NCI-H1694 treated with DMSO at 0.1 percent for 48 hours (cell line): ENCODE measurements at regions not wholly inside any gene's neighbourhood (a gene's known extent, or its start where the extent isn't known, plus 50 kb on each side); places are given as distances from the start of the nearest gene placed in this dataset.

Source experiments
- DNase-seq: peaks from one replicate; lab custom pipeline; 2025; lab: John Stamatoyannopoulos, UW

GRCh38 chr3:132237652-132238032 is 79.6 kb upstream of the ACP3 start:
- no peak for DNase-seq

- DNase-seq = no peak
These were observed 77.6 kb upstream of the ACP3 start for GRCh38 chr3:132239587-132239986.

DNA sequence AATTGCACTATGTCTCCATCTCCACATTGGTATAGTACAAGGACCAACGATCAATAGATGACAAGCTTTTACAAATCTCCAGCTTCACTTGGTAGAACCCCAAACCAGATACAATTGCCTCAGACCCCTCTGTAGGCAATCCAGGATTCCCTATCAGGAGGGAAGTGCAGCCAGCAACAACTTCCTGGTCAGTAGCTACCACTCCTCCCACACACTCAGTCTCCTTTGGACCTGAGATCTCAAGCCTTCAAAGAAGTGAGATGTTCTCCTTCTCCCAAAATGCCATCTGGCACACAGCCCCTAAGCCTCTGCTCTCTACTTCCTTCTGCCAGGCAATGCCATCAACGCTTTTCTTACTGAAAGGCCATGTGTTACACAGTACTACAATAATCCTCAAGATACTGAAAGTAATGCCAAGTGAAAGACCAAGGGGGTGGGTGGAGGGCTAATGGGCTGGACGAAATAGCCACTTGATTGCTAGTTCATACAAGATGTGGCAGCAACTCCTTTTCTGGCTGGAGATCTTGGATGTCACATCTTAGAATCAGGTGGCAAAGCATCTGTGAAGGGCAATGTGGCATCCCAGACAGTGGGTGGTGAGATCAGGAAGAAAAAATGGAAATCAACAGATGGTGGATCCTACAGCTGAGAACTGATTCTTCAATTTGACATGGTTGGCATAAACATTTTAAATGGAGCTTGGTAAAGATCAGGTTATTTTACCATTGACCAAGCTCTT is 75.3 kb upstream of the ACP3 start:
- no peak for DNase-seq

DNA sequence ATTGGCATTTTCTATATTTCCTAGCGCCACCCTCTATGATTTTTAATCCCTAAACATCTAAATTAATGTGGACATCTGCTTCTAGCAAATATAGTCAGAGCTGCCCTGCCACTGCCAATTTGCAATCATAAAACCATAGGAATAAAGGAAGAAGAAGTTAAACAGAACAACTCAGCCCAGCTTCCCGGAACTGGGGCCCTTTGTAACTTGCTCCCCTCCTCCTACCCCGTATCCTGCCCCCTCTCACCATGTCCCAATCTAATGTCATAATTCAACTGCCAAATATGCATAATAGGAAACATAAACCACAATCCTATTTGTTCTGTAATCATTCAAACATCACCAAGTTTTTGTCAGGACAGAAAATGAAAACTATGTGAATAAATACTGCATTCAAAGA is 74.4 kb upstream of the ACP3 start:
- no peak for DNase-seq

GRCh38 chr3:132245552-132246142 is 71.6 kb upstream of the ACP3 start:
- DNase-seq = no peak

DNA sequence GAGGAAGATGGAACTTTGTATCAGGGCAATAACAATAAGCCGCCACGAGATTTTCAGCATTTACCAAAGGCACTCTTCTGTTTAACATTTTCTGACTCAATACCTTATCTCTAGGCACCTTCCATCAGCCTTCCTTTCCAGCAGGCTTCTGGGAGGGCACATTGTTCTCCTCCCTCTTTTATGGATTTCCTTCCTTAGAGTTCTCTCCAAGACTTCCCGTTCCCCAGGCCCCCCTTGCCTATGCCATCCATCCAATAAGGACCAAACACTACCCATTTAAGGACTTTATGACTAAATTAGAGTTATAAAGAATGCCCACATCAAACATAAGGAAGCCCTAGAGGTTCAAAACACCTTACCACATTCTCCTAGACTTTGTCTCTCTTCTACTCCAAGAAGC is 71.0 kb upstream of the ACP3 start:
- no peak for DNase-seq

- no peak for DNase-seq
These were observed 70.0 kb upstream of the ACP3 start for GRCh38 chr3:132247211-132247610.

GRCh38 chr3:132248490-132248889 is 68.7 kb upstream of the ACP3 start:
- no peak for DNase-seq

DNA sequence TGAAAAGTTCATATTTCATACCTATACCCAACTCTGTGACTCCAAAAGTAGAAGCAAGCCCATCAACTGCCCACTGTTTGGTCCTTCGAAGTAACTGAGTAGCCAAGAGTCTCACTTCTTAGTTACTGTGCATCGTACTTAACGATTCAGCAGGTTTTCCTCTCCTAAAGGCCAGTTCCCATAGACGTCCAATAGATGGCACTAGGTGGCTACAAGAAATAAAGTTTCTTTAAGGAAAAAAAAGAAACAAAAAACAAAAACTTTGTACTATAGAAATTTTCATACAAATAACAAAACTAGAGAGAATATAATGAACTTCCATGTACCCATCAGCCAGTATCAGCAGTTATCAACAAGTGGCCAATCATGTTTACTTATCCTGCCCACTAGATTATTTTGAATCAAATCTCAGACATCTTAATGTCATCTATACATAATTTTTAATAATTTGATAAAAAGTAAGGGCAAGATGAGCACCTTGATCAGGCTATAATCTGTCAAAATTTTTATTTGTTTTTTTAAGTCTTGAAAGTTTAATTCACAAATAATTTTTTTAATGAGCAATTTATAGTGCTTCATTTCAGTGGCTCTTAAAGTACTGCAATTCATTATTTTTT is 63.8 kb upstream of the ACP3 start:
- DNase-seq = peak; percentile 14

GRCh38 chr3:132254076-132254755 is 63.0 kb upstream of the ACP3 start:
- DNase-seq = no peak

DNA sequence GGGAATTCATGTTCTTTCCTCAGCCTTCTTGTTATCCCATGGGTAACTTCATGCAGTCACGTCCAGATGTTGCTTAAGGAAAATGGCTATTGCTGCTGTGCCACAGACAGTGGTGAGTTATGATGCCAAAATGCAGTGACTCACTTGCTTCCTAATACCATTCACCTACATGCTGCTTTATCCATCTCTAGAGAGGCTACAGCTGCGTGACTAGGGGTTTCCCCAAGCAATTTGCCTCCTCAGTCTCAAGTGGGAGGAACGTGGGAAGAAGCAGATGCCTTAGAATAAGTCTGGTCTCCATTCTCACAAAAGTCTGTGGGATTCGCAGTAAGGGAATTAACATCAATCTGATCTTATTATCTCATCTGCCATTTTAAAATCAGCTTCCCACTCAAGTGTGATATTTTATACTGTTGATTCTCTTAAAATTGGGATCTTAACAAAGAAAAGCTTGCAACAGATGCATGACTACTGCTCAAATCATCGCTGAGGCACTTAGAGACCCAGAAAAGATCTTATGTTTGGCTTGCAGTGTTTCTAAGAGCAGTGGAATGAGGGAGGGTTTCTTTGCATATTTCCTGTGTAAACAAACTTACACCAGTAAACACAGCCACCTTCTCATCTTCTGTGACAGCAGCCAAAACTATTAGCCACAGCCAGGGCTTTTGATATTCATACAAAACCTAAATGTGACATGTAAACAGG is 62.0 kb upstream of the ACP3 start:
- no peak for DNase-seq

GRCh38 chr3:132256989-132257388 is 60.2 kb upstream of the ACP3 start:
- no peak for DNase-seq

GRCh38 chr3:132261506-132261905 is 55.7 kb upstream of the ACP3 start:
- no peak for DNase-seq

DNA sequence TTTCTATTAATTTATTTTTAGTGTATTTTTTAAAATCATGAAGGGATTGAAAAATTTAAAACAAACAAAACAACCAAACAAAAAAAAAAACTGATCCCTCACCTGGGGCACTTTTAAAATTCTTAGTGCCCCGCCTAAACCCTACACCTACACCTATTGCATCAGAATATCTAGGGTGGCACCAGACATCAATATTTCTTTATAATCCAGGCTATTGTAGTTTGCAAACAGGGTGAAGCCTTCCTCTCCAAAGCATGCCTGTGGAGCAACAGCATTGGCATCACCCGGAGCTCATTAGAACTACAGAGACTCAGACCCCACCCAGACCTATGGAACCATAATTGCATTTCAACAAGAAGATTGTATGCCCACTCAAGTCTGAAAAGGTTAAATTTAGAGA is 54.9 kb upstream of the ACP3 start:
- no peak for DNase-seq

DNA sequence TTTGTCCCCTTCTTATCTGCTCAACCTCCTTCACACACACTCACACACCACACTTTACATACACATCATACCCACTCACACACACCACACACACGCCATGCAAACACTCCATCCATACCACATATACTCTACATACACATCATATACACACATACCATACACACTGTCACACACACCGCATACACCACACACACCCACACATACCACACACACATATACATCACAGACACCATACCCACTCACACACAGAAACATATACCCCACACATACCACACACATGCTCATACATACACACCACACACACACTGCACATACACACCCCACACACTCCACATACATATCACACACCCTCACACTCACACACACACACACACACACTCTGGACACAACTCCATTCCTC is 54.3 kb upstream of the ACP3 start:
- DNase-seq = no peak

DNA sequence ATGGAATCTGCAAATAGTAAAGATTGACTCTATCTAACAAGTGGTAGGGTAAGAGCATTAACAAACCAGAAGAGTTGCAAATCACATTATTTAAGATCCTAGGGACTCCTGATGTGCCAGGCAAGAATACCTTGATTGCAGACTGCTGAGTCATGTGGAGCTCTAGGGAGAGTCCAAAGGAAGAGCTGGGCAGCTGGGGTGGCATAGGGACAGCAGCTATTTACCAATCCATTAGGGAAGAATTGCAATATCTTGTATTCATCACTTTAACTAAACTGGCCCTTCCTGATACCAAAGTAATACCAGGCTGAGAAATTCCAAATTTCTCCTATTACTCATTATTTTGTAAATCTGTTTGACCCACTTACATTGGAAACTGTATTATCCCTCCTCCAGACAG is 52.2 kb upstream of the ACP3 start:
- DNase-seq = no peak

GRCh38 chr3:132265488-132265887 is 51.7 kb upstream of the ACP3 start:
- no peak for DNase-seq

DNA sequence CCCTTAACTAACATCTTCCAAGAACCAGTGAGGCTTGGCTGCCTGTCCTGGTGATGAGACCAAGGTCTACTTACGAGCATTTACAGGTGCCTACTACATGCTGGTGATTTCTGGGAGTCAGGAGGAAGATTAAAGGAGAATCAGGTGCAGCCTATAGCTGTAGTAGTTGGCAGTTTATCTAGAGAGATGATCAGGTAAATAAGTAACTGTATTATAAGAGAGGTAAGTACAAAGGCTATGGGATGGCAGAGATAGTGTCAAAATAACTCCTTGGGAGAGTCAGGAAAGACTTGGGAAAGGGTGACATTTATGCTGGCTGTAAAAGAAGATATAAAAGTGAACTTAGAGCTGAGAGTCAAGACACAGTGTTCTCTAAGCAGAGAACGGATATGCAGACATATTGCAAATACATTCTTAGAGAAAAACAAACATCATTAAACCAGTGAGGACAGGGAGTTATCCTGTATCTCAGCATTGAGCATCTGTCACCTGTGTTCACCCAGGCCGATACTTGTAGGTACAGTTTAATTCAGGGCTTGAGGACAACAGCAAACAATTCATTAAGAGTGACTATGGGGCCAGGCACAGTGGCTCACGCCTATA is 49.7 kb upstream of the ACP3 start:
- DNase-seq = no peak
